MM.1S (cell line): ENCODE measurements at regions not wholly inside any gene's neighbourhood (a gene's known extent, or its start where the extent isn't known, plus 50 kb on each side); places are given as distances from the start of the nearest gene placed in this dataset.

Source experiments
- EZH2 ChIP-seq: fragments of 300-600 bp; sonication (generic); optimal IDR thresholded peaks from 2 replicates; pipeline ENCODE3; 2017; ENCODE audit warnings: low read depth, mild to moderate bottlenecking, antibody characterized with exemption, low read length, mixed read lengths
- EZH2phosphoT487 ChIP-seq: fragments of 300-600 bp; sonication (generic); IDR thresholded peaks from 2 replicates; pipeline ENCODE4 v1.6.1; 2018; ENCODE audit warnings: antibody characterized with exemption, low read length
- TF ChIP-seq, protein P1 (sequence below): fragments of 300-600 bp; sonication (generic); IDR thresholded peaks from 2 replicates; pipeline ENCODE4 v1.5.1; 2016; ENCODE audit warnings: antibody characterized with exemption, low read length, mixed read lengths

DNA sequence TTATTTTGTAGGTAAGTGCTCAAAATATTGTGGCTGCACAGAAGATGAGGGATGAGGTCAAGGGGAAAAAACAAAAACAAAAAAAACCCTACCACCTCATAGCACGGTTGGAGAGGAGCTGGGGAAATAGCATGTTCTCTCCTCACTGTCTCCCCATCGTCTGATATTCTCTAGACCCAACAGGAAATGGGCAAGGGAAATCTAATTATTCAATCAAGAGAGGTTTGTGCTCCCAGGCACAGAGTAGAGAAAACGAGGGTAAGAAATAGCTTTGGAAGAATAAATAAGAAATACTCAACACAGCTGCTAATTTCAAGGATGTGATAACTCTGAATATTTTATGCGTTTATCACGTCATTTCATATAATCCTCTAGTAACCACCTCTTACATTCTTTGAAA is 619.2 kb upstream of the GNPDA2 start:
- TF ChIP-seq, protein P1, sequence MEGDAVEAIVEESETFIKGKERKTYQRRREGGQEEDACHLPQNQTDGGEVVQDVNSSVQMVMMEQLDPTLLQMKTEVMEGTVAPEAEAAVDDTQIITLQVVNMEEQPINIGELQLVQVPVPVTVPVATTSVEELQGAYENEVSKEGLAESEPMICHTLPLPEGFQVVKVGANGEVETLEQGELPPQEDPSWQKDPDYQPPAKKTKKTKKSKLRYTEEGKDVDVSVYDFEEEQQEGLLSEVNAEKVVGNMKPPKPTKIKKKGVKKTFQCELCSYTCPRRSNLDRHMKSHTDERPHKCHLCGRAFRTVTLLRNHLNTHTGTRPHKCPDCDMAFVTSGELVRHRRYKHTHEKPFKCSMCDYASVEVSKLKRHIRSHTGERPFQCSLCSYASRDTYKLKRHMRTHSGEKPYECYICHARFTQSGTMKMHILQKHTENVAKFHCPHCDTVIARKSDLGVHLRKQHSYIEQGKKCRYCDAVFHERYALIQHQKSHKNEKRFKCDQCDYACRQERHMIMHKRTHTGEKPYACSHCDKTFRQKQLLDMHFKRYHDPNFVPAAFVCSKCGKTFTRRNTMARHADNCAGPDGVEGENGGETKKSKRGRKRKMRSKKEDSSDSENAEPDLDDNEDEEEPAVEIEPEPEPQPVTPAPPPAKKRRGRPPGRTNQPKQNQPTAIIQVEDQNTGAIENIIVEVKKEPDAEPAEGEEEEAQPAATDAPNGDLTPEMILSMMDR: no peak
- TF ChIP-seq EZH2 (no peak), EZH2phosphoT487 (no peak)
